SKM-1 treated with dmso at 0.1 percent for 144 hours (cell line): ENCODE measurements at regions not wholly inside any gene's neighbourhood (a gene's known extent, or its start where the extent isn't known, plus 50 kb on each side); places are given as distances from the start of the nearest gene placed in this dataset.
"Not testable (repeated sequence)": the region's sequence is repeated elsewhere in the genome, so short reads cannot be mapped to it uniquely, and the experiment has no call there.

Experiments
- DNase-seq: peaks from one replicate; lab custom pipeline; 2025; ENCODE audit not compliant: unreplicated experiment; lab: John Stamatoyannopoulos, UW

GRCh38 chr12:115898670-115899069, 378.8 kb downstream of the MED13L start:
- DNase-seq, result no peak

DNA sequence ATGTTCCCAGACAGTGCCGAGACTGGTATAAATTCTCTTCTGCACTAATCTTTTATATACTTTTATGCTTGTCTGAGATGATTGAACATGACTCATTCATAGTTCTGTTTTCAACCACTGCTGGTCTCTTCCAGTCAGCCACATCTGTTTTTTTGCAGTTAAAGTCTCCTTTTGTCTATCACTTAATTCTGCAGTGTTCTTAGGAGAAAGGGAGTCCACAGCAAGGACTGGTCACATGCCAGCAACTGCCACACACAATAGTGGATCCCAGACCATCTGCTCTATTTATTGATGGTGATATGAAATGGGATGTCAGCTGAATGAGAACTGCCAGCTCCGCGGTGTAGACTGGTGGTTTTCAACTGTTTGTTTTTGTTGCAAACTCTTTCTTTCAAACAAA, 379.8 kb downstream of the MED13L start:
- DNase-seq, result no peak

DNA sequence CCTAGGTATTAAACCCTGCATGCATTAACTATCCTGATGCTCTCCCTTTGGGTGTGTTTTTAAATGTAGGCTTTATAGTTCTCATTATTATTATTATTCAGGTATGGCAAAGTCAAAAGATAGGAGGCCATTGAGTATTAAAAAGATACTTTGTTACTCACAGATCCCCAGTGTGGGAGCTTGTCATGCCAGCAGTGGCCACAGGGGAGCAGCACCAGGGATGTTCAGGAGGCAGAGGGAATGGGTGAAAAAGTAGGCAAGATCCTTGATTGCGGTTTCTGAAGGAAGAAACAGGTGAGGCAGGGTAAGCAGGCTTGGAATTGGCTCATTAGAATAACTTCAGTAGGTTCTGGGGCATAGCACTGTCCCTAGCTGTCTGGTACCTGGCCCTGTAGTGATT, 382.2 kb downstream of the MED13L start:
- DNase-seq, result no peak

DNA sequence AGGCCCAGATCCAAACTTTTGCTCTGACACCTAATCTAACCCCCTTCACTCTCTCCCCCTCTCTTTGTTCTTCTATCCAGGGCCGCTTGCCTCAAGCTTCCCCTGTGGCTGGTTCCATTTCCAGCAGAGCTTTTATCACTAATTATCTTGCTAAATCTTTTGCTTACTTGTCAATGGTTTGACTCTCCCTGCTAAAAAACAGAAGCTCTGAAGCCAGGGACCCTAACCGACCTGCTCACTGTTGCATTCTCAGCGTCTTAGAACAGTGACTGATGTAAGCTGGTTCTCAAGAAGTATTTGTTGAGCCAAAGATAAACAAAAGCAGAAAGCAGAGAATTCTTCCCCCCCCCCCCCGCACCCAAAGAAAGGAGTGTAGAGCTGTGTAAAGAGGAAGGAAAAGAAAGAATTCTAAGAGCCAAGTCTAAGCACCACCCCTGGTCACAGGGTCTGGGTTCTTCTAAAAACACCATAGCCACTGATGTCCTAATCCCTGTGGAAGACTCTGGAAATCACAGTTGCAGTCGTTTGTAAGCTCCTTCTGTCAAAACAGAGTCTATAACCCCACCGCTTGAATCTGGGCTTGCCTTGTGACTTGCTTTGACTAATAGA, 385.8 kb downstream of the MED13L start:
- DNase-seq, result no peak

GRCh38 chr12:115886666-115887065, 390.8 kb downstream of the MED13L start:
- DNase-seq, result no peak

- no peak for DNase-seq
These were observed 392.3 kb downstream of the MED13L start for GRCh38 chr12:115885040-115885690.

DNA sequence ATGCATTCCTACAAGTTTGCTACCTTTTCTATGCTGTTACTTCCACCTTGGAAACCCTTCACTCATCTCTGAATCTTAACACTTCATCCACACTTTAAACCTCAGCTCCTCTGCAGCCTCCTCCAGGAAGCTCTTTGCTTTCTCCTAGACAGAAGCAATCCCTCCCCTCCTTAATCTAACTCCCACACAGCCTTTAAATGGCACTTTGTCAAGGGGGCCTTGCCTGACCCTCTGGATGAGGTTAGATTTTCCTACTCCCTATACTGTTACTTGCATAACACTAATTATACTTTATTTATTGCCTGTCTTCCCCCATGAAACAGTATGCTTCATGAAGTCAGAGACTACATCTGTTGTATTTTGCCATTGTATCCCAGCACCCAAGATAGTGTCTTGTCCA, 394.6 kb downstream of the MED13L start:
- no peak for DNase-seq

- no peak for DNase-seq
These were observed 397.3 kb downstream of the MED13L start for GRCh38 chr12:115880238-115880637.

- DNase-seq, result no peak
These were observed 398.1 kb downstream of the MED13L start for GRCh38 chr12:115879354-115879753.

DNA sequence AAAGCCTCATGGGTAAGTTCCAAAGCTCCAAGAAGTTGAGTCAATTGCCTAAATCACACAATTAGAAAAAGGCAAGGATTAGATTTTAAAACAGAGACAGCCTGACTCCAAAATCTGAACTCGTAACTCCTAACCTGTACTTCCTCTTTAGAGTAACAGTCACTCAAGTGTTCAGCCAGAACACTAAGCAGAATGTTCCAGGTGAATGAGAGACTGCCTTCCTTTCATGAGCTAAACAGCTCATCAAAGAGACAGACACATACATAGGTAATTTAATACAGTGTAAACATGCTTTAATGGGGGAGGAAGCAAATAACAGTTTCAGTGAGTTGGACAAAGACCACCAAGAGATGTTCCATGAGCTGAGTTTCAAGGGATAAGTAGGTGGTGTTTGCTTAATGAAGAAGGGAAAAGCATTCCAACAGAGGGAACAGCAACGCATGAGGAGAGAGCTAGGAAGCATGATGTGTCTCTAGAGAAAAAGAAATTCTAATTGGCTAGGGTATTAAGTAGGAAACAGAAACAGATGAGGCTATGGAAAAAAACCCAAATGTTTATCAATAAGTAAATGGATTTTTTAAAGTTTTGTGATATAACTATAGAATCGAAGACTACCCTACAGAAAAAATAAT, 403.9 kb downstream of the MED13L start:
- no peak for DNase-seq

GRCh38 chr12:115872919-115873357, 404.6 kb downstream of the MED13L start:
- DNase-seq, result no peak

- no peak for DNase-seq
These were observed 405.3 kb downstream of the MED13L start for GRCh38 chr12:115872212-115872611.

GRCh38 chr12:115871714-115872113, 405.8 kb downstream of the MED13L start:
- peak; percentile 11 for DNase-seq

DNA sequence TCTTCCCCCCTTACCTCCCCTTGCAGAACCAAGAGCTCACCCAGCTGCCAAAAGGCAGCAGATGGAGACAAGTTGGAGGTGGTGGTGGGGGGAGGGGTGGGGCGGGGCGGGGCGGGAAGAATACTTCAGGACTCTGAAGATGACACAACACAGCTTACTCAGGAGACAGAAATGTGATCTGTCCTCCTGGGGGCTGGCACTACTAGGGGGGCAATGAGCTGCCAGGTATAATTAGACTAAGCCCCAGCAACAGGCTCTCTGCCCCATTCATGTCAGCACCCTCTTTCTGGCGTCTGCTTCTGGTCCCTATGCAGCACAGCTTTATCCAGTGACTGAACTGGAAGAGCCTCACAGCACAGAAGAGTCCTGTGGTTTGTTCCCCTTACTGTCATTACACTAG, 407.0 kb downstream of the MED13L start:
- no peak for DNase-seq

DNA sequence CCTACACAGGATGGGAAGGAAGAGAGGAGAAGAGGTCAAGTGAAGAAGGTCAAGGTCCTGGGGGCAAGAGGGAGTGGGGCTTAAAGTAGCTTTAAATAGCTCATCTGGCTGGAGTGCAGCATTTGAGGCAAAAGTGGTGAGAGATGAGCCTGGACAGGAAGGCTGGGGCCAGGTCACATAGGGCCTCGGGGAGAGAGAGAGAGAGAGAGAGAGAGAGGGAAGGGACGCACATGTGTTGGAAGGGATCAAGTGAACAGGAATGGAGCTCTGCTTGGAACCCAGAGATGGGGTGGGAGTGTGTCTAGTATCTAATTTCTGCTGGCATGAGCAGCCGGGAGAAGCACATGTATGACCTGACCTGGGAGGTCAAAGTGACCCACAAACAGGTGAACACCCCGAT, 407.5 kb downstream of the MED13L start:
- DNase-seq, result no peak

DNA sequence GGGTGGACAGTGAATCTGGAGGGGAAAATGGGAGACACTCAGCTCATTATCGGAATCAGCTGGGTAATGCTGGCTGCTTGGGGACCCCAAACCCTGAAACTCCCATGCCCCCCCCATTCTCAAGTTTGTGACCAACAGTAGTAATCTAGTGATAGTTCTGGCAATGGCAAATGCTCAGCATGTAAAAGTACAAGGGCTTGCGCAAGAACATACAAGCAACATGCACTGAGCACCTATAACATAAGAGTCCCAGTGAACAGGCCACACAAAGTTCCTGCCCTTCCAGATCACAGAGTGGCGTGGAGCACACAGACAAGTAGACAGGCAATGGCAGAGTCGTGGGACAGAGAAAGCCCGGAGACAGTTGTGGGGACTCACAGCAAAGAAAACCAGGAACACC, 407.9 kb downstream of the MED13L start:
- no peak for DNase-seq

GRCh38 chr12:115868624-115869023, 408.9 kb downstream of the MED13L start:
- DNase-seq, result no peak

DNA sequence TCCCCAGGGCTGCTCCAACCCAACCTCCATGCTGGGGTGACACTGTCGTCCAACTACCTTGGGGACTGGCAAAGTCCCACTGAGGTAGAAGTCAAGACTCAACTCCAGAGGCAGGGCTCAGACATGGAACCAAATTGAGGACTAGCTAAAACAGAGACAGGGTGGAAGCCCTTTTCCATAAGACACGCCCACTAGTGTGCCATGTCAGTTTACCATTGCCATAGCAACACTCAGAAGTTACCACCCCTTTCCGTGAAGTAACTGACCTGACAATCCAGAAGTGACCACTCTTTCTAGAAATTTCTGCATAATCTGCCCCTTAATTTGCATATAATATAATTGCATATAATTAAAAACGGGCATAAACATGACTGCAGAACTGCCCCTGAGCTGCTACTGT, 409.6 kb downstream of the MED13L start:
- DNase-seq, result no peak

DNA sequence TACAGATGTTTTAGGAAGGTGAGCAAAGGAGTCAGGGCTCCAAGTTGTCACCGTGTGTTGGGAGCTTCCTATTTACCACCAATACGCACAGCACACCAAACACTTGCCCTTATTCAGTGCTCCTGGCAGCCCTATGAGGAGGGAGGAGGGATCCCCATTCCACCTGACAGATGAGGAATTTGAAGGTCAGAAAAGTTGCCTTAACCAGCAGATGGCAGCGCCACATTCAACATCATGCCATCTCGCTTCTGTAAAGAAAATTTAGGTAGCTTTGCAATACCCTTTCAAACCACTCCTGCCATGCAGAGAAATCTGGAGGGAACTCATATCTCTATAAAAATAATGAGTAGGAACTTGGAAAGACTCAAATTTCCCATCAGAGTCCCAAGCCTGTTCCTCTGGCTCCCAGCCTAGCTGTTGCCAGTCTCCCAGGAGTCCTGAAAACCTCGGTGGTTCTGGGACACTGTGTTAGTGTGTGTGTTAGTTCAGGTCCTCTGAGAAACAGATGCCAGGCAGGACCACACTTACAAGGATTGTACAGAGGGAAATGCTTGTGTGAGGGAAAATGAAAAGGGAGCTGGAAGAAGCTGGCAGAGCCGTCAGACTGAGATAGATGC, 410.5 kb downstream of the MED13L start:
- DNase-seq, result no peak

DNA sequence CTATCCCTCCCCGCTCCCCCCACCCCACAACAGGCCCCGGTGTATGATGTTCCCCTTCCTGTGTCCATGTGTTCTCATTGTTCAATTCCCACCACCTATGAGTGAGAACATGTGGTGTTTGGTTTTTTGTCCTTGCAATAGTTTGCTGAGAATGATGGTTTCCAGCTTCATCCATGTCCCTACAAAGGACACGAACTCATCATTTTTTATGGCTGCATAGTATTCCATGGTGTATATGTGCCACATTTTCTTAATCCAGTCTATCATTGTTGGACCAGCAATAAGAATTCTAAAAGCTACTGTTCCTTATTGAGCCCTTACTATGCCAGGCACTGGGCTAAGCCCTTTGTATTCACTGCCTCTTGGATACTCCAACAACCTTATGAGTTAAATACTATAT, 411.2 kb downstream of the MED13L start:
- DNase-seq, result not testable (repeated sequence)

GRCh38 chr12:115864396-115864795, 413.1 kb downstream of the MED13L start:
- no peak for DNase-seq

DNA sequence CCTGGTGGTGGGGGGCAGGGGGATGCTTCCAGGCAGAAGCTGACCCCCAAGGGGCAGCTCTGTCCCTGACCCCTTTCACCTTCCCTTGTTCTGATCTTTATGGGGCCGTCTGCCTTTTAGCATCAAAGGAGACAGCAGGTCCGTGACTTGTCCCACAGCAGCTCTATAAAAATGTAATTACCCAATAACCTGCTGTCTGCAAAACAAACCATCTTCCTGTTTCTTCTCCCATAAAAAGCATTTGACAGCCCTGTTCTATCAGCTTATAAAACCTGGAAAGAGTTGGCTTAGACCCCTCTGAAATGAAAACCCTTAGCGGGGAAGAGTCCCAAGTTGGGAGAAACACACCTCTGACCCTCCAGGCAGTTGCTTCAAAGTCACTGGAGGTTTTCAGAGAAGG, 416.9 kb downstream of the MED13L start:
- no peak for DNase-seq
